AG08395 (cell line): ENCODE measurements at regions not wholly inside any gene's neighbourhood (a gene's known extent, or its start where the extent isn't known, plus 50 kb on each side); places are given as distances from the start of the nearest gene placed in this dataset.
"Not testable (repeated sequence)": the region's sequence is repeated elsewhere in the genome, so short reads cannot be mapped to it uniquely, and the experiment has no call there.

Source experiments
- DNase-seq: peaks from one replicate; pipeline ENCODE4 v3.0.0; 2012; ENCODE audit warnings: mixed read lengths, low spot score

DNA sequence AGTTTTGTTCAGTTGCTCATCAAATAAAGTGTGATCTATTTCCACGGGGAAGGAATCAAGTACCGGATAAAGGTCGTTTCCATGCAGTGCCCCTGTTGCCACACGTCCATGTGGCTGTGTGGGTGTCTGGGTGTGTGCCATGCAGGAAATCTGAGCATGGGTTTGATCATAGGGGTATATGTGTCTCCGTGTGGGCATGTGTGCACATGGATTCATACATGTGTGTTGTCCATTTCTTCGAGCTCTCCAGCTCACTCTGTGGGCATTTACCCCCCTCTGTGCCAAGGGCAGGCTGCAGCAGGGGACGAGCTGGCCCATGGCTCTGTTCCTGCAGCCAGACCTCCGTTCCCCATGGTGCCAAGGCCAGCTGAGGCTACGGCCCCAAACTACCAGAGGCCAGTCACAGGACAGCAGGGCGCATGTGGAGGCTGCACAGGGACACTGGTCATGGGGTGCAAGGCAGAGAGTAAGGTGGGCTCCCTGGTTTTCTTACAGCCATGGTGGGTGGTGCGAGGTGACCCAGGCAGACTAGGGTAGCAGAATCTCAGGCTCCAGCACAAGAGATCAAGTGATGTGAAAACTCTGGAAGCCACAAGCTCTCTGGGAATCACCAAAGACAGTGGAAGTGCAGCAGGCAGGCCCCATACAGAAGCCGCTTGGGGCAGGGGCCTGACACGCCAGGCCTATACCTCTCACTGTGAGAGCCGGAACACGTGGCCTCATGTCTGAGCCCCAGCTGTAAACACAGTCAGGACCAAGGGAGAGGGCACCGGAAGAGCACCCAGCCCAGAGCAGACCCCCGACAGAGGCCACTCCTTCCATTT lies 66.4 kb upstream of the RAB6C start:
- no peak for DNase-seq

DNA sequence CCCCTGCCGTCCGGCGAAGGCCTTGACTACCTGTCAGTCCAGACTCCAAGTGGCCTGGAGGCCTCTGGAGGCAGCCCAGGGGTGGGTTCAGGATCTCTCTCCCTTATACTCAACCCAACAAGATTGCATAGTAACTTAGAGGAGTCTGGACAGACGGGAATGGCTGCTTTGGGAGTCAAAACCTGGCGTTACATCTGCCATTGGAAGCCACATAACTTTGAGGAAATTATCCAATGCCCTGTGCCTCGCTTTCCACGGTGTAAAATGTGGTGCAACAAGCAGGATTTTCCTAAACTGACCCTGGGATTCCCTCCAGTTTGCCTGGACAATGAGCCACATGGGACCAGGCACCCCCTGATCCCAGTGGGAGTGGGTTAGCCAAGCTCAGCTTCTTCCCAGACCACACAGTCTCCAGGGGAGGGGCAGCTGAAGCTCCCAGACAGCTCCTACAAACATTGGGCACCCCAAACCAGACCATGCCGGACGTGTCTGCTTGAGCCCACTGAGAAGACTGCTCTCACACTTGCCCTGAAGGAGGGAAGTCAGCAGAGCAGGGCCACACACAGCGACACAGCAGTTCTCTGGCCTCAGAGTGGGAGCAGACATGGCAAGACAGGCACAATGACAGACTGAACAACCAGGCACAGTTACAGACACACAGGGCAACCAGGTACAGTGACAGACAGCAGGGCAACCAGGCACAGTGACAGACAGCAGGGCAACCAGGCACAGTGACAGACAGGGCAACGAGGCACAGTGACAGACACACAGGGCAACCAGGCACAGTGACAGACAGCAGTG lies 65.6 kb upstream of the RAB6C start:
- no peak for DNase-seq

DNA sequence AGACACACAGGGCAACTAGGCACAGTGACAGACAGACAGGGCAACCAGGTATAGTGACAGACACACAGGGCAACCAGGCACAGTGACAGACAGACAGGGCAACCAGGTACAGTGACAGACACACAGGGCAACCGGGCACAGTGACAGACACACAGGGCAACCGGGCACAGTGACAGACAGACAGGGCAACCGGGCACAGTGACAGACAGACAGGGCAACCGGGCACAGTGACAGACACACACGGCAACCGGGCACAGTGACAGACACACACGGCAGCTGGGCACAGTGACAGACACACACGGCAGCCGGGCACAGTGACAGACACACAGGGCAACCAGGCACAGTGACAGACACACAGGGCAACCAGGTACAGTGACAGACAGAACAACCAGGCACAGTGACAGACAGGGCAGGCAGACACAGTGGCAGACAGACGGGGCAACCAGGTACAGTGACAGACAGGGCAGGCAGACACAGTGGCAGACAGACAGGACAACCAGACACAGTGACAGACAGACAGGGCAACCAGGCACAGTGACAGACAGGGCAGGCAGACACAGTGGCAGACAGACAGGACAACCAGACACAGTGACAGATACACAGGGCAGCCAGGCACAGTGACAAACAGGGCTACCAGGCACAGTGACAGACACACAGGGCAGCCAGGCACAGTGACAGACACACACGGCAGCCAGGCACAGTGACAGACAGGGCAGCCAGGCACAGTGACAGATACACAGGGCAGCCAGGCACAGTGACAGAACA lies 64.7 kb upstream of the RAB6C start:
- no peak for DNase-seq

DNA sequence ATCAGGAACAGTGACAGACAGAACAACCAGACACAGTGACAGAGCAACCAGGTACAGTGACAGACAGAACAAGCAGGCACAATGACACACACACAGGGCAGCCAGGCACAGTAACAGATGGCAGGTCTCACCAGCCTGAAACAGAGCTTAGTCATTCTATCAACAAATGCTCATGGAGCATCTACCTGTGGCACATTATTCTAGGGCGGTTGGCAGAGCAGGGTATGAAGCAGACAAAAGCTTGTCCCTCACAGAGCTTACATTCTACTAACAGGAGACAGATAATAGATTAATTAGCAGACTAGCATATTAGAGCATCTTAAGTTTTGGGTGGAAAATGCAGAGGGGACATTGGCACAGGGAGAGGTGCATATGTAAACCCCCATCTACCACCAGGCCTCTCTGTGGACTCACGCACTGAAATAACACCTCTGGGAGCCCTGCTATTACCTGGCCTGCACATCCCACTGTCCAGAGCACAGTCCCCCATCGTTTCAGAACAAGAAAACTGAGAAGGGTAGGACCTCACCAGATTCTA lies 64.1 kb upstream of the RAB6C start:
- no peak for DNase-seq

DNA sequence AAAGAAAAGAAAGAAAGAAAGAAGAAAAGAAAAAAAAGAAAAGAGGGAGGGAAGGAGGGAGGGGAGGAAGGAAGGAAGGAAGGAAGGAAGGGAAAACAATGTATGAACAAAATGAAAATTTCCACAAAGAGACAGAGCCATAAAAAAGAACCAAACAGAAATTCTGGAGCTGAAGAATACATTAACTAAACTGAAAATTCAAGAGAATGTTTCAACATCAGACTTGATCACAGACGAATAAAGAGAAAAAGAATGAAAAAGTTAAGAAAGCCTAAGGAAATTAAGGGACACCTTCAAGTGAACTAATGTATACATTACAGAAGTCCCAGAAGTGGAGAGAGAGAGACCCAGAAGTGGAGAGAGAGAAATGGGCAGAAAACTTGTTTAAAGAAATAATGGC lies 60.9 kb upstream of the RAB6C start:
- DNase-seq, result no peak

DNA sequence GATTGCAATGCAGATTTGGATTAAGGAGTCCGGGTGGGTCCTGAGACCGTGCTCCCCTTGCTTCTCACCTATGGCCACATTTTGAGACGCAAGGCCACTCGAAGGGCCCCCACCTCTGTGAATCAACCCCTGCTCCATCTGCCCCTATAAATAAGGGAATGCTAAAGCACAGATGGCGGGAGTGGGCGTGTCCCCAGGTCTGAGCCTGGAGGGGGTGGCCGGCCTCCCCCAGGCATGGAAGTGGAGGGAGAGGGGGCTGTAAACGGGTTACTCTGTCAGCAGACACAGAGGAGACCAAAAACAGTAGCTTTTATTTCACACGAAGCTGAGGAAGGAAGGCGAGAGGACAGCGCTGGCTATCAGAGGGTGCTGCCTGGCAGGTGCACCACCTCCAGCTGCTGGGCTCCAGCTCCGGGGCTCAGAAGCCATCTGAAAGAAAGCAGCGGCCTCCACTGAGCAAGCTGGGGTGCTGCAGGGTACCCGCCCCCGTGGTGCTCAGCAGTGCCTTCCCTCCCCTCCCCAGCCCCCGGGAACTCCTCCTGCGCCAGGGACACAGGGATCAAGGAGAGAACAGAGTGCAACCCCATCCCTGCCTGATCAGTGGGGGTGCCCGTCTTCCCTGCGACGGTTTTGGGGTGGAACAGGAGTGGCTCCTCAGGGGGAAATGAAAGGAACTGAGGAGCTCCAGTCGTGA lies 56.7 kb upstream of the RAB6C start:
- DNase-seq, result no peak

DNA sequence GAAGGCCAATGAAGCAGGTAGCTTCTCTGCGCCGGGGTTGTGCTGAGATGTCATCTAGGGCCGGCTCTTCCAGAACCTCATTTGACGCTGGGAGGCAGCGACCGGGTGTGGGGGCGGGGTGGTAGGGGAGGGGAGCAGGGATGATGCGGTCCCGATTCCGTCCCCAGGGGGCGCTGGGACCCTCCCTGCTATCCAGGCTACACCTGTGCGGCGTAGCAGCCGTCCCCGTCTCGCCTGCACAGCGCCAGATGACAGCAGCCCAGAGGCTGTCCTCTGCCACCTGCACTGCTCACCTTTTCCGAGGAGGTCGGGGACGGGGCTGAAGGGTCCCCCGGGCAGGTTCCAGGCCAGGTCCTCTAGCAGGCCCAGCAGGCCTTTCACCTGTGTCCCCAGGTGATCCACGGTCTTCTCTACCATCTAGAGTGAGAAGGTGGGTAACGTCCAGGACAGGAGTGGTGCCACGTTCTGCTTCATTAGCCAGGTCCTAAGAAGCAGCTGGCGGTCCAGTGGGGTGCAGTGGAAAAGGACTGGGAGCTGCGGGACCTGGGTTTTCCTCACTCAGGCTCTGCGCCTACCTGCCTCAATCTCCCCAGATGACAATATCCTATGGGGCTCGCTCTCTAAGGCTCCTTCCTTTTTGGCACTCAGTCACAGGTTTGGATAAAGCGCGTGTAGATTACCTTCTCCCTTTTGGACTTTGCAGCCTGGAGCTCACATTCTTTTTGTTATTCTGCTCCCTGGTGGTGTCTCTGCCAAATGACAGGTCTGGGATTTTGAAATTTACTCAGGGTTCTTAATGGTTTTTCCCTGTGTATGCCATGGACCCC lies 56.0 kb upstream of the RAB6C start:
- peak; percentile 53 for DNase-seq

DNA sequence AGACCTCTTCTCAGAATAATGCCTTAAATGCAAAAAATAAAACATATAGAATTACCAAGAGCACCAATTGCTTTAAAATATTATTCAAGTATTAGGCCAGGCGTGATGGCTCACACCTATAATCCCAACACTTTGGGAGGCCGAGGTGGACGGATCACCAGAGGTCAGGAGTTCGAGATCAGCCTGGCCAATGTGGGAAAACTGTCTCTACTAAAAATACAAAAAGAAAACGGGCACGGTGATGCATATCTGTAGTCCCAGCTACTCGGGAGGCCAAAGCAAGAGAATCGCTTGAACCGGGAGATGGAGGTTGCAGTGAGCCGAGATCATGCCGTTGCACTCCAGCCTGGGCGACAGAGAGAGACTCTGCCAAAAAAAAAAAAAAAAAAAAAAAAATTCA lies 55.4 kb upstream of the RAB6C start:
- DNase-seq, result not testable (repeated sequence)

DNA sequence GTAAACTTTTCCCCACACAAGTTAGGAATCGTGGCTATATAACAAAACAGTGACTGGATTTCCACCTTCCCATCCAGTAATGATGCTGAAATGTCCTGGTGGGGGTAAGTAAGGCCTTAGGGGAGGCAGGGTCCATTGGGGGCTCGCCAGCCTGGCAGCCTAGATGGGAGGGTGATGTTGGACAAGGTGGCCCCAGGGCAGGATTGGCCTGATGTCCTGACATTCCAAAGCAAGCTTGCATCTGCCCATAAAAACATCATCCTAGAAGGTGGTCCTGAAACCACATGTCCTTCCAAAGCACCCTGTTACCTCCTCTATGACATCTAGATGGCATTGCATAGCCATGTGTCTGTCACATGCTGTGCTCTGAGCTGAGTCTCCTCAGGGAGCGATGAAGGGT lies 54.1 kb upstream of the RAB6C start:
- no peak for DNase-seq

DNA sequence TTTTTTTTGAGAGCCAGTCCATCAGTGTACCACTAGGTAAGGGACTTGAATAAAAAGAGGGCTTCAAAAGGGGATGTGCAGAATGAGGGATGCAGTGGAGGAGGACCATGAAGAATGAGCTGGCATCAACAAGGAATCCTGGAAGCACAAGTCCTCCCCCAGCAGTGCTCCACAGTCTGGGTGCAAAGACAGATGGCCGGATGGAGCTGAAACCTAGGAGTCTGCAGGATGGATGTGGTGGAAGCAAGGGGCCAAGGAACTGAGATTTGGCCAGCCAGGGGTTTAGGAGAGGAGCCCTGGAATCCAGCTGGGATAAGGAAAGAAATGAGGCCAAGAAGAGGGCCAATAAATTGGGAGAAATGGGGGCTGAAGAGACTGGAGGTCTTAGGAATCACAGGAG lies 51.8 kb upstream of the RAB6C start:
- DNase-seq, result no peak

DNA sequence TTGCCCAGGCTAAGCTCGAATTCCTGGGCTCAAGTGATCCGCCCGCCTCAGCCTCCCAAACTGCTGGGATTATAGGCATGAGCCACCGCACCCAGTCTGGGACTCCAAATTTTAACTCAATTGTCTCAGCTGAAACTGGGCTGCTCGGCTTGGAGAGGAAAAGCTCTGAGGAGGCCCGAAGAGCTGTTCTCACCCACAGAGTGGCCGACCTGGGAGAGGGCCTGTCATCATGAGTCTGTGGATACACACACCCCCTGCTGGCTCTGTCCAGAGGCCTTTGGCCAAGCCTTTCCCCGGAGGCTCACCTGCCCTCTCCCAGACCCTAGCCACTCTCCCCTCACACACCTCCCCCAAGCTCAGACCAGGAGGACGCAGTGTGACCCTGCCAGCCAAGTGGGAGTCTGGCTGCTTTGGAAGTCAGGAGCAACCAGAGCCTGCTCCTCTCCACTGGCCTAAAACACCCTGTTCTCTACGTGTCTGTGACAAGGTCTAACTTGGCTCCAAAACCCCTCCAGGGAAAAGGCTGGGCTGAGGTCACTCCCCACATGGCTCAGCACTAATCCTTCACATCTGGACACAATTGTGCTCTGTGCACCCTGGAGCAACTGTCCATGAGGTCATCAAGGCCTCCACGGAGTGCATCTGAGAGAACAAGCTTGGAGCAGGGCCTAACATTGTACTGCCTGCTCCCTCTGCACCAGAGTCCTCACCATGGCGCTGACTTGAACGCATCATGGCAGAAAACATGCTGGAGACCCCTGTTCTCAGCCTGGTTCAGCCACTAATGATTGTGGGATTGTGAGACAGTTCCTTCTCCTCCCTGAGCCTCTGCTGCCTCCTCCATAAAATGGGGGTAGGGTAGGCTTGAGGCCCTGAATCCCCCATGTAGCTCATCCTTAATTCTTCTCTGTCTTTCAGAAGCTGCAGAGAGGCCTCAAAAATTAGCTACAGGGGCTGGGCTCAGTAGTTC lies 49.9 kb upstream of the RAB6C start:
- peak; percentile 91 for DNase-seq
